ENCODE measurements at regions not wholly inside any gene's neighbourhood (a gene's known extent, or its start where the extent isn't known, plus 50 kb on each side); places are given as distances from the start of the nearest gene placed in this dataset.

DNA sequence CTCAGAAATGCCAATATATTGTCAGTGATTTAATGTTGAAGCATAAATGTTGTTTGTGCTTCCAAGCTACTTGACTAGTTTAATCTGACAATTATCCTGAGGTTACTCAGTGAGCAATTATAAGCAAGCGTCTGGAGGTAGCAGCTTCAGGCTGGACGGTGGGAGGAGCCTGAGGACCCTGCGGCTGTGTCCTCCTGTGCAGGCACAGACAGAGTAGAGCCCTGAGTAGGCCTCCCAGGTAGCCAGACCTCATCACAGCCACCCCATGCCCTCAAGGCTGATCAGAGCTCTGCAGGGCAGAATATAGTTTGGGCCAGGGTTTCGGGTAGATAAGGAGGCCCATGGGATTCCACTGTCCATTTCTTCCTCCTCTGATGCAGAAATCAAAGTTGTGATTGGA is 153.6 kb downstream of the DRD1 start:
- no peak overlapping the region for H3K23ac ChIP-seq (ENCODE audit: low read depth, low read length)
- no peak overlapping the region for H4K5ac ChIP-seq (ENCODE audit: low read depth, low read length)
- in situ Hi-C loops (cut with MboI; ENCODE audit: low sequenced_read_pairs) = no loop called here
- 67% methylated on average over 1 of the region's 4 CpGs; no CpG with 5 or more reads in 1 of the 2 experiments for WGBS, 2 experiments (ENCODE audit: extremely low coverage in 2 of 2, insufficient read length in 1 of 2)
- H2AFZ ChIP-seq (replicated peaks; ENCODE audit: low read length, poor library complexity) = no peak overlapping the region
- no peak overlapping the region for H2BK15ac ChIP-seq (ENCODE audit: low read depth, low read length)
- no peak overlapping the region for H3K4ac ChIP-seq (ENCODE audit: low read depth, low read length)
- H3K27ac ChIP-seq (ENCODE audit: insufficient read depth, low read length) = no peak overlapping the region
- H2BK5ac ChIP-seq (ENCODE audit: low read depth, low read length, poor library complexity, severe bottlenecking) = no peak overlapping the region
- H3K9me1 ChIP-seq (ENCODE audit: insufficient read depth, low read length) = 0 out of 2 replicates have a peak, but pooled peaks cover 3% of the 10 kb centered on the region
- no peak overlapping the region for H4K91ac ChIP-seq (ENCODE audit: insufficient read depth, low read depth, low read length)
- no peaks in the 10 kb centered on the region for H3K4me1 ChIP-seq (ENCODE audit: control insufficient read depth, insufficient read depth, low read length)
- H4K20me1 ChIP-seq (ENCODE audit: insufficient read depth, low read length) = no peaks in the 10 kb centered on the region
- H2AK5ac ChIP-seq (ENCODE audit: low read depth, low read length) = no peak overlapping the region
- H3K56ac ChIP-seq (ENCODE audit: extremely low read depth, insufficient read depth, low read length) = no peak overlapping the region
- no peaks in the 10 kb centered on the region for H3K79me1 ChIP-seq (ENCODE audit: low read depth in 1 of 2, low read length in 2 of 2)
- DNase-seq (no peak), ATAC-seq (ENCODE audit: low read depth) (no peak)
- H3K14ac ChIP-seq (replicated peaks; ENCODE audit: low read depth, low read length) = no peak overlapping the region
- no TSS peak for BruUV-seq (replicated peaks)
- no peak overlapping the region for H2BK120ac ChIP-seq (ENCODE audit: low read depth, low read length)
- ChIA-PET POLR2A (ENCODE audit: unreplicated experiment) (no interaction called here), CTCF (no interaction called here)
- TF ChIP-seq NFE2L2 (IDR thresholded peaks at IDR 0.05; ENCODE audit: low read depth, low read length) (no peak), RFX5 (IDR thresholded peaks at IDR 0.05; ENCODE audit: low read depth, low read length) (no peak), SMC3 (IDR thresholded peaks at IDR 0.05; ENCODE audit: low read depth, low read length) (no peak), RCOR1 (IDR thresholded peaks at IDR 0.05; ENCODE audit: insufficient replicate concordance, low read length) (no peak), MAFK (IDR thresholded peaks at IDR 0.05; ENCODE audit: low read depth, low read length) (no peak), CHD1 (IDR thresholded peaks at IDR 0.05; ENCODE audit: low read depth, low read length) (no peak), MXI1 (IDR thresholded peaks at IDR 0.05; ENCODE audit: borderline replicate concordance, low read depth, low read length) (no peak), USF2 (IDR thresholded peaks at IDR 0.05; ENCODE audit: low read depth, low read length) (no peak), CEBPB (IDR thresholded peaks at IDR 0.05; ENCODE audit: low read depth, low read length) (no peak), MAZ (IDR thresholded peaks at IDR 0.05; ENCODE audit: borderline replicate concordance, low read depth, low read length) (no peak), POLR2A (IDR thresholded peaks at IDR 0.05; ENCODE audit: low read depth, low read length) (no peak), BHLHE40 (IDR thresholded peaks at IDR 0.05; ENCODE audit: low read depth, low read length) (no peak)
- TF ChIP-seq, protein P1, sequence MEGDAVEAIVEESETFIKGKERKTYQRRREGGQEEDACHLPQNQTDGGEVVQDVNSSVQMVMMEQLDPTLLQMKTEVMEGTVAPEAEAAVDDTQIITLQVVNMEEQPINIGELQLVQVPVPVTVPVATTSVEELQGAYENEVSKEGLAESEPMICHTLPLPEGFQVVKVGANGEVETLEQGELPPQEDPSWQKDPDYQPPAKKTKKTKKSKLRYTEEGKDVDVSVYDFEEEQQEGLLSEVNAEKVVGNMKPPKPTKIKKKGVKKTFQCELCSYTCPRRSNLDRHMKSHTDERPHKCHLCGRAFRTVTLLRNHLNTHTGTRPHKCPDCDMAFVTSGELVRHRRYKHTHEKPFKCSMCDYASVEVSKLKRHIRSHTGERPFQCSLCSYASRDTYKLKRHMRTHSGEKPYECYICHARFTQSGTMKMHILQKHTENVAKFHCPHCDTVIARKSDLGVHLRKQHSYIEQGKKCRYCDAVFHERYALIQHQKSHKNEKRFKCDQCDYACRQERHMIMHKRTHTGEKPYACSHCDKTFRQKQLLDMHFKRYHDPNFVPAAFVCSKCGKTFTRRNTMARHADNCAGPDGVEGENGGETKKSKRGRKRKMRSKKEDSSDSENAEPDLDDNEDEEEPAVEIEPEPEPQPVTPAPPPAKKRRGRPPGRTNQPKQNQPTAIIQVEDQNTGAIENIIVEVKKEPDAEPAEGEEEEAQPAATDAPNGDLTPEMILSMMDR (conservative IDR thresholded peaks at IDR 0.05; ENCODE audit: low read depth, low read length) = no peak
- no peaks in the 10 kb centered on the region for H3K36me3 ChIP-seq (ENCODE audit: control insufficient read depth, insufficient read depth, low read length)
- dilution Hi-C loops (cut with HindIII; ENCODE audit: low sequenced_read_pairs, unreplicated experiment) = no loop called here
- H4K8ac ChIP-seq (ENCODE audit: low read depth in 2 of 2, low read length in 2 of 2) = no peak overlapping the region
- H3K18ac ChIP-seq (ENCODE audit: low read depth, low read length) = no peak overlapping the region
- H3K4me2 ChIP-seq (ENCODE audit: low read depth, low read length) = no peak overlapping the region
- H3K4me3 ChIP-seq (ENCODE audit: insufficient read depth, low read depth, low read length) = no peak overlapping the region
- intact Hi-C loops (cut with micrococcal nuclease) = no loop called here
- no peaks in the 10 kb centered on the region for H3K27me3 ChIP-seq (ENCODE audit: control insufficient read depth, insufficient read depth, low read length)
- no peak overlapping the region for H2AK9ac ChIP-seq (replicated peaks; ENCODE audit: low read depth, low read length, poor library complexity)
- H2BK20ac ChIP-seq (ENCODE audit: low read depth, low read length) = no peak overlapping the region
- H3K9ac ChIP-seq (ENCODE audit: low read depth, low read length) = no peak overlapping the region
- H3K9me3 ChIP-seq (ENCODE audit: control insufficient read depth, insufficient read depth, low read length) = no peaks in the 10 kb centered on the region
